HAP-1 (cell line): ENCODE measurements at regions not wholly inside any gene's neighbourhood (a gene's known extent, or its start where the extent isn't known, plus 50 kb on each side); places are given as distances from the start of the nearest gene placed in this dataset.
"Not testable (repeated sequence)": the region's sequence is repeated elsewhere in the genome, so short reads cannot be mapped to it uniquely, and the experiment has no call there.

Source experiments
- DNase-seq, 2 experiments: peaks; one replicate each; pipeline ENCODE4 v3.0.0-alpha.2; 2016 to 2020; ENCODE audit warnings: low spot score in 2 of 2
- H3K27me3 ChIP-seq: fragments of 250-450 bp; sonication (Bioruptor Pico); 2 replicates; pipeline ENCODE4 v1.5.1; 2020; ENCODE audit warnings: low read depth, mild to moderate bottlenecking, moderate library complexity
- H3K36me3 ChIP-seq: fragments of 250-450 bp; sonication (Bioruptor Pico); replicated peaks from 2 replicates; pipeline ENCODE4 v1.5.1; 2020; ENCODE audit warnings: mild to moderate bottlenecking
- H3K4me1 ChIP-seq: fragments of 250-450 bp; sonication (Bioruptor Pico); 2 replicates; pipeline ENCODE4 v1.5.1; 2020; ENCODE audit warnings: mild to moderate bottlenecking
- H3K4me3 ChIP-seq: fragments of 250-450 bp; sonication (Bioruptor Pico); 2 replicates; pipeline ENCODE4 v1.5.1; 2020; ENCODE audit warnings: mild to moderate bottlenecking, moderate library complexity
- H3K9me3 ChIP-seq: fragments of 250-450 bp; sonication (Bioruptor Pico); 2 replicates; pipeline ENCODE4 v1.5.1; 2020; ENCODE audit warnings: mild to moderate bottlenecking, moderate library complexity
- in situ Hi-C: fragments of 300-500 bp; cut with MboI; formaldehyde crosslinking; loops from 3 replicates; pipeline ENCODE4 v1.14.3; 2020; ENCODE audit warnings: low sequenced_read_pairs, inconsistent platforms, mixed read lengths

GRCh38 chr14:97802430-97803373, 1005.5 kb downstream of the VRK1 start:
- Histone ChIP-seq H3K4me3 (no peak overlapping the region), H3K4me1 (no peaks in the 10 kb centered on the region), H3K36me3 (no peaks in the 10 kb centered on the region), H3K27me3 (no peaks in the 10 kb centered on the region), H3K9me3 (no peaks in the 10 kb centered on the region)
- no peak for DNase-seq
- in situ Hi-C loops = no loop called here

GRCh38 chr14:97804056-97804455, 1006.9 kb downstream of the VRK1 start:
- Histone ChIP-seq H3K27me3 (no peaks in the 10 kb centered on the region), H3K36me3 (no peaks in the 10 kb centered on the region), H3K4me1 (no peaks in the 10 kb centered on the region), H3K9me3 (no peaks in the 10 kb centered on the region), H3K4me3 (no peak overlapping the region)
- DNase-seq = no peak
- in situ Hi-C loops = no loop called here

- Histone ChIP-seq H3K27me3 (no peaks in the 10 kb centered on the region), H3K36me3 (no peaks in the 10 kb centered on the region), H3K4me3 (no peak overlapping the region), H3K9me3 (no peaks in the 10 kb centered on the region), H3K4me1 (no peaks in the 10 kb centered on the region)
- no peak for DNase-seq
- in situ Hi-C loops = no loop called here
Observed at GRCh38 chr14:97806891-97807290, 1009.7 kb downstream of the VRK1 start.

GRCh38 chr14:97808541-97808940, 1011.4 kb downstream of the VRK1 start:
- H3K4me3 ChIP-seq, H3K36me3 ChIP-seq, in situ Hi-C loops, H3K9me3 ChIP-seq, H3K27me3 ChIP-seq, H3K4me1 ChIP-seq, DNase-seq: not testable (repeated sequence)

GRCh38 chr14:97813556-97813955, 1016.4 kb downstream of the VRK1 start:
- no peak for DNase-seq
- no peaks in the 10 kb centered on the region for H3K36me3 ChIP-seq
- no peaks in the 10 kb centered on the region for H3K4me1 ChIP-seq
- no peaks in the 10 kb centered on the region for H3K27me3 ChIP-seq
- in situ Hi-C loops = no loop called here
- no peak overlapping the region for H3K4me3 ChIP-seq
- no peaks in the 10 kb centered on the region for H3K9me3 ChIP-seq

GRCh38 chr14:97820781-97821180, 1023.6 kb downstream of the VRK1 start:
- DNase-seq = no peak
- in situ Hi-C loops = no loop called here
- Histone ChIP-seq H3K4me1 (no peaks in the 10 kb centered on the region), H3K9me3 (no peaks in the 10 kb centered on the region), H3K36me3 (no peaks in the 10 kb centered on the region), H3K4me3 (no peak overlapping the region), H3K27me3 (no peaks in the 10 kb centered on the region)

- in situ Hi-C loops = no loop called here
- Histone ChIP-seq H3K4me1 (no peaks in the 10 kb centered on the region), H3K9me3 (no peaks in the 10 kb centered on the region), H3K4me3 (no peak overlapping the region), H3K27me3 (no peaks in the 10 kb centered on the region), H3K36me3 (no peaks in the 10 kb centered on the region)
- DNase-seq = no peak
Observed at GRCh38 chr14:97824218-97824617, 1027.0 kb downstream of the VRK1 start.

- H3K9me3 ChIP-seq = no peaks in the 10 kb centered on the region
- no peaks in the 10 kb centered on the region for H3K27me3 ChIP-seq
- no peak for DNase-seq
- no peaks in the 10 kb centered on the region for H3K4me1 ChIP-seq
- in situ Hi-C loops = no loop called here
- H3K4me3 ChIP-seq = no peak overlapping the region
- no peaks in the 10 kb centered on the region for H3K36me3 ChIP-seq
Observed at GRCh38 chr14:97827746-97828145, 1030.6 kb downstream of the VRK1 start.

- in situ Hi-C loops = no loop called here
- Histone ChIP-seq H3K36me3 (no peaks in the 10 kb centered on the region), H3K4me3 (no peak overlapping the region), H3K9me3 (no peaks in the 10 kb centered on the region), H3K4me1 (no peaks in the 10 kb centered on the region), H3K27me3 (no peaks in the 10 kb centered on the region)
- DNase-seq = no peak
Observed at GRCh38 chr14:97832776-97833175, 1035.6 kb downstream of the VRK1 start.

- Histone ChIP-seq H3K36me3 (no peaks in the 10 kb centered on the region), H3K27me3 (no peaks in the 10 kb centered on the region), H3K4me3 (no peak overlapping the region), H3K9me3 (no peaks in the 10 kb centered on the region), H3K4me1 (no peaks in the 10 kb centered on the region)
- DNase-seq = no peak
- in situ Hi-C loops = no loop called here
Observed at GRCh38 chr14:97838986-97839385, 1041.8 kb downstream of the VRK1 start.

- Histone ChIP-seq H3K36me3 (no peaks in the 10 kb centered on the region), H3K4me1 (no peaks in the 10 kb centered on the region), H3K4me3 (no peak overlapping the region), H3K27me3 (no peaks in the 10 kb centered on the region), H3K9me3 (no peaks in the 10 kb centered on the region)
- in situ Hi-C loops = no loop called here
- no peak for DNase-seq
Observed at GRCh38 chr14:97840159-97840558, 1043.0 kb downstream of the VRK1 start.

- Histone ChIP-seq H3K36me3 (no peaks in the 10 kb centered on the region), H3K9me3 (no peaks in the 10 kb centered on the region), H3K27me3 (no peaks in the 10 kb centered on the region), H3K4me3 (no peak overlapping the region), H3K4me1 (no peaks in the 10 kb centered on the region)
- DNase-seq = no peak
- in situ Hi-C loops = no loop called here
Observed at GRCh38 chr14:97841762-97842161, 1044.6 kb downstream of the VRK1 start.

- DNase-seq = no peak
- Histone ChIP-seq H3K36me3 (no peaks in the 10 kb centered on the region), H3K27me3 (no peaks in the 10 kb centered on the region), H3K4me1 (no peaks in the 10 kb centered on the region), H3K9me3 (no peaks in the 10 kb centered on the region), H3K4me3 (no peak overlapping the region)
- in situ Hi-C loops = no loop called here
Observed at GRCh38 chr14:97843066-97843465, 1045.9 kb downstream of the VRK1 start.

GRCh38 chr14:97844042-97844441, 1046.9 kb downstream of the VRK1 start:
- Histone ChIP-seq H3K36me3 (no peaks in the 10 kb centered on the region), H3K4me1 (no peaks in the 10 kb centered on the region), H3K27me3 (no peaks in the 10 kb centered on the region), H3K4me3 (no peak overlapping the region), H3K9me3 (no peaks in the 10 kb centered on the region)
- in situ Hi-C loops = no loop called here
- DNase-seq = no peak

GRCh38 chr14:97846156-97846555, 1049.0 kb downstream of the VRK1 start:
- Histone ChIP-seq H3K4me1 (no peaks in the 10 kb centered on the region), H3K36me3 (no peaks in the 10 kb centered on the region), H3K27me3 (no peaks in the 10 kb centered on the region), H3K4me3 (no peak overlapping the region), H3K9me3 (no peaks in the 10 kb centered on the region)
- in situ Hi-C loops = no loop called here
- no peak for DNase-seq
